ENCODE measurements at regions not wholly inside any gene's neighbourhood (a gene's known extent, or its start where the extent isn't known, plus 50 kb on each side); places are given as distances from the start of the nearest gene placed in this dataset.

DNA sequence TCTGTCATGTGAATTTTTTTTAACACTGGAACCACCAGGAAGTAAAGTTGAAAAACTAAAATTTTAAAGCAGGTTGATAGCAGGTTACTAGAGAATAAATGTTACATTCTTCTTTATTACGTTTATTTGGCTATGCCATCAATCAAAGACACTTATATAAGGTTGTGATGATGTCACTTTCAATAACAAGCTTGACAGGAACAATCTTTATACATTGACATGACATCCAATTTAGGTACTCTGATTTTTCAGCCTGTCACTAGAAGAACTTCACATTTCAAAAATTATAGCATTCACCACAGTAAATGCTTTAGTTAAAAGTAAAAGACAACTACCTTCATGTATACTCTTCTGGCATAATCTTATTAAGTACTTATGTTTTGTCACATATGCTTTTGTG lies 696.8 kb upstream of the NCAM2 start:
- TF ChIP-seq, protein P1, sequence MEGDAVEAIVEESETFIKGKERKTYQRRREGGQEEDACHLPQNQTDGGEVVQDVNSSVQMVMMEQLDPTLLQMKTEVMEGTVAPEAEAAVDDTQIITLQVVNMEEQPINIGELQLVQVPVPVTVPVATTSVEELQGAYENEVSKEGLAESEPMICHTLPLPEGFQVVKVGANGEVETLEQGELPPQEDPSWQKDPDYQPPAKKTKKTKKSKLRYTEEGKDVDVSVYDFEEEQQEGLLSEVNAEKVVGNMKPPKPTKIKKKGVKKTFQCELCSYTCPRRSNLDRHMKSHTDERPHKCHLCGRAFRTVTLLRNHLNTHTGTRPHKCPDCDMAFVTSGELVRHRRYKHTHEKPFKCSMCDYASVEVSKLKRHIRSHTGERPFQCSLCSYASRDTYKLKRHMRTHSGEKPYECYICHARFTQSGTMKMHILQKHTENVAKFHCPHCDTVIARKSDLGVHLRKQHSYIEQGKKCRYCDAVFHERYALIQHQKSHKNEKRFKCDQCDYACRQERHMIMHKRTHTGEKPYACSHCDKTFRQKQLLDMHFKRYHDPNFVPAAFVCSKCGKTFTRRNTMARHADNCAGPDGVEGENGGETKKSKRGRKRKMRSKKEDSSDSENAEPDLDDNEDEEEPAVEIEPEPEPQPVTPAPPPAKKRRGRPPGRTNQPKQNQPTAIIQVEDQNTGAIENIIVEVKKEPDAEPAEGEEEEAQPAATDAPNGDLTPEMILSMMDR (IDR thresholded peaks at IDR 0.05; ENCODE audit: insufficient read depth, low read length, poor library complexity, severe bottlenecking): no peak
- Histone ChIP-seq H3K4me3 (ENCODE audit: low read depth, low read length) (no peak overlapping the region), H3K36me3 (ENCODE audit: control insufficient read depth, insufficient read depth, low read length) (no peaks in the 10 kb centered on the region), H3K27me3 (ENCODE audit: control insufficient read depth, insufficient read depth, low read length) (no peaks in the 10 kb centered on the region)
- DNase-seq (ENCODE audit: low read depth): no peak

DNA sequence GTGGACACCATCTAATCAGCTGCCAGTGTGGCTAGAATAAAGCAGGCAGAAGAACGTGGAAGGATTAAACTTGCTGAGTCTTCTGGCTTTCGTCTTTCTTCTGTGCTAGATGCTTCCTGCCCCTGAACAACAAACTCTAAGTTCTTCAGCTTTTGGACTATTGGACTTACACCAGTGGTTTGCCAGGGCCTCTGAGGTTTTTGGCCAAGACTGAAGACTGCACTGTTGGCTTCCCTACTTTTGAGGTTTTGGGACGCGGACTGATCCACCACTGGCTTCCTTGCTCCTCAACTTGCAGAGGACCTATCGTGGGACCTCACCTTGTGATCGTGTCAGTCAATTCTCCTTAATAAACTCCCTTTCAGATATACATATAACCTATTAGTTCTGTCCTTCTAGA lies 696.1 kb upstream of the NCAM2 start:
- no peak for DNase-seq (ENCODE audit: low read depth)
- H3K27me3 ChIP-seq (ENCODE audit: control insufficient read depth, insufficient read depth, low read length): no peaks in the 10 kb centered on the region
- H3K4me3 ChIP-seq (ENCODE audit: low read depth, low read length): no peak overlapping the region
- TF ChIP-seq, protein P1 (IDR thresholded peaks at IDR 0.05; ENCODE audit: insufficient read depth, low read length, poor library complexity, severe bottlenecking): no peak
- H3K36me3 ChIP-seq (ENCODE audit: control insufficient read depth, insufficient read depth, low read length): no peaks in the 10 kb centered on the region

DNA sequence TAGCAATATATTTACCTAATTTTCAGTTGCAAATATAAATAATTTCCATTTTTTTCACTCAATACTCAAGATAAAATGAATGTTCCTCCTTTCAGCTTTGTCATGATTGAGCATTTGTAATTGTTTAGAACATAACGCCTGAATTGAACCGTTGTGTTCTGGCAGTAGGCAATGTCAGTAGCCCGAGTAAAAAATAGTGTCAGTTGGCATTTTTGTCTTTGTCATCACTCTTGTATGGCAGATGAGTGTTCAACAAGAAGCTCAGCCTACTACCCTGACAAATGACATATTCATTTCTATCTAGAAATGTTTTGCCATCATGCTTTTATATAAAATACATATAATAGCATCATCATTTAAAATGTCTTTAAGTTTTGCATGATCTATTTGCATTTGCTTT lies 691.4 kb upstream of the NCAM2 start:
- Histone ChIP-seq H3K4me3 (ENCODE audit: low read depth, low read length) (no peak overlapping the region), H3K27me3 (ENCODE audit: control insufficient read depth, insufficient read depth, low read length) (no peaks in the 10 kb centered on the region), H3K36me3 (ENCODE audit: control insufficient read depth, insufficient read depth, low read length) (no peaks in the 10 kb centered on the region)
- TF ChIP-seq, protein P1 (IDR thresholded peaks at IDR 0.05; ENCODE audit: insufficient read depth, low read length, poor library complexity, severe bottlenecking): no peak
- DNase-seq (ENCODE audit: low read depth): no peak

DNA sequence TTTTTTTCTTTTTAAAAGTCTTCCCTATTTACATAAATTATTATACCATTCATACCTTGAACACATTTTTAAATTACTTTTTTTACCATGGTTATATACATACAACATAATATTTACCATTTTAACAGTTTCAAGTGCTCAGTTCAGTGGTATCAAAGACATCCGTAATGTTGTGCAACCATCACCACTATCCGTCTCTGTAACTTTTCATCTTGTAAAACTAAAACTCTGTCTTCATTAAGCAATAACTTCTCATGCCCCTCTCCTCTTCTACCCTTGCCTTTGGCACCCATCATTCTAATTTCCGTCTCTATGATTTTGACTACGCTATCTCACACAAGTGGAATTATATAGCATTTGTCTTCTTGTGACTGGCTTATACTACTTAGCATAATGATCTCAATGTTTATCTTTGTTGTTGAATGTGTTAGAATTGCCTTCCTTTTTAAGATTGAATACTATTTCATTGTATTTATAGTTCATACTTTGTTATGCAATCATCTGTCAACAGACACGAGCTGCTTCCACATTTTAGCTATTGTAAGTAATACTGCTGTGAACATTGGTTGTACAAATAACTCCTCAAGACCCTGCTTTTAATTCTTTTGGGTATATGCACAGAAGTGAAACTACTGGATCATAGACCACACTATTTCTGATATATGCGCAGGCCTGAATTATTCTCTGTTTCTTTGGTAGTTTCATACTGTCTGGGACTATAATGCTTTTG lies 689.5 kb upstream of the NCAM2 start:
- DNase-seq (ENCODE audit: low read depth): no peak
- H3K36me3 ChIP-seq (ENCODE audit: control insufficient read depth, insufficient read depth, low read length): no peaks in the 10 kb centered on the region
- no peak overlapping the region for H3K4me3 ChIP-seq (ENCODE audit: low read depth, low read length)
- H3K27me3 ChIP-seq (ENCODE audit: control insufficient read depth, insufficient read depth, low read length): no peaks in the 10 kb centered on the region
- TF ChIP-seq, protein P1 (IDR thresholded peaks at IDR 0.05; ENCODE audit: insufficient read depth, low read length, poor library complexity, severe bottlenecking): no peak

DNA sequence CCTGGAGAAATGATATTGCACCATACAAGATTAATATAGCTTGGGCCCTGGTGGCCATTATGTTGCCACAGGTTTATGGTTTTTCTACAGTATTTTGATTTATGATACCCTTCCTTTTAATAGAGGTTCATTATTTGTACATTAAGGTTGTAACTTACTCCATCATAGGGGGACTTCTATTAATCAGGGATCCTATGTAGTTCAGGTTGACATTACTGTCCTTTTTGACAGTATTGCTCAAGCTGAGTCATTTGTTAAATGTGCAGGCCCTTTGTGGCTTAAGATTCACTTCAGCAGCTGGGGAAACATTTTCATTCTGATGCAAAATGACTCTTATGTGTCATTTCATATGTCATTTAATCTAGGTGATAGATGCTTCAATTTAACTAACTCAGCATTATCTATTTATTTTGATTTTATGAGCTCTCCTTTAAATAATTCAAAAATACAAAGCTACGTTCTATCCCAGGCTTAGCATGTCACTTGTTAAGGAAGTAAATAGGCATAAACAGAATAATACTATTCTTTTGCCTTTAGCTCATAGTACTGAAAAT lies 686.9 kb upstream of the NCAM2 start:
- TF ChIP-seq, protein P1 (IDR thresholded peaks at IDR 0.05; ENCODE audit: insufficient read depth, low read length, poor library complexity, severe bottlenecking): no peak
- H3K27me3 ChIP-seq (ENCODE audit: control insufficient read depth, insufficient read depth, low read length): no peaks in the 10 kb centered on the region
- no peak for DNase-seq (ENCODE audit: low read depth)
- no peaks in the 10 kb centered on the region for H3K36me3 ChIP-seq (ENCODE audit: control insufficient read depth, insufficient read depth, low read length)
- no peak overlapping the region for H3K4me3 ChIP-seq (ENCODE audit: low read depth, low read length)

DNA sequence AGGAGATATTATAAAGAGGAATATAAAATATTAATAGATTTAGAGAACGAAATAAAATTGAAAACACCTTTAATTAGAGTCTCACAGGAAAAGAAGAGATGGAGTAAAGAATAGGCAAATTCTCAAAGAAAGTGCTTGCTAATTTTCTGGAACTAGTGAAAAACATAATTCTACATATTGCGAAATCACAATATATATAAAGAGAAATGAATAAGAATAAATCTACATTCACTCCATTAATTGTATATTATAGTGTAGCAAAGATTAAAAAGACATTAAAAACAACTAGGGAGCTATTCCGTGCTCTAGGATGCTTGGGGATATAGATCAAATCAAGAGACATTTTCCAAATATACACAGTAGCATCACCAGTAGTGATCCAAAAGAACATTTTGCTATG lies 685.2 kb upstream of the NCAM2 start:
- no peaks in the 10 kb centered on the region for H3K27me3 ChIP-seq (ENCODE audit: control insufficient read depth, insufficient read depth, low read length)
- TF ChIP-seq, protein P1 (IDR thresholded peaks at IDR 0.05; ENCODE audit: insufficient read depth, low read length, poor library complexity, severe bottlenecking): no peak
- H3K4me3 ChIP-seq (ENCODE audit: low read depth, low read length): no peak overlapping the region
- DNase-seq (ENCODE audit: low read depth): no peak
- H3K36me3 ChIP-seq (ENCODE audit: control insufficient read depth, insufficient read depth, low read length): no peaks in the 10 kb centered on the region
